HEK293T (cell line): ENCODE measurements at regions not wholly inside any gene's neighbourhood (a gene's known extent, or its start where the extent isn't known, plus 50 kb on each side); places are given as distances from the start of the nearest gene placed in this dataset.

Experiments used
- CTCF ChIA-PET: fragments of 350-600 bp; formaldehyde crosslinking; extraction: SDS; loops from one replicate; lab custom pipeline; 2021; ENCODE audit warnings: antibody characterized with exemption, inconsistent platforms; lab: Yijun Ruan, JAX
- POLR2A ChIA-PET: fragments of 350-600 bp; formaldehyde crosslinking; extraction: SDS; loops from one replicate; lab custom pipeline; 2020; ENCODE audit warnings: antibody characterized with exemption, inconsistent platforms; lab: Yijun Ruan, JAX
- DNase-seq: peaks from one replicate; pipeline ENCODE4 v3.0.0; 2012; ENCODE audit warnings: mixed read lengths; ENCODE audit errors: extremely low spot score
- ARNT ChIP-seq: fragments of 450-650 bp; IDR thresholded peaks from 2 replicates; pipeline ENCODE4 v1.6.1; 2017; ENCODE audit warnings: mild to moderate bottlenecking
- BHLHE40 ChIP-seq: fragments of 450-650 bp; IDR thresholded peaks from 2 replicates; pipeline ENCODE4 v1.6.1; 2016; ENCODE audit warnings: mild to moderate bottlenecking, moderate library complexity, borderline replicate concordance
- CTBP1 ChIP-seq: fragments of 450-650 bp; IDR thresholded peaks from 2 replicates; pipeline ENCODE4 v1.6.1; 2016; ENCODE audit warnings: borderline replicate concordance
- ELF4 ChIP-seq: fragments of 450-650 bp; IDR thresholded peaks from 2 replicates; pipeline ENCODE4 v1.6.1; 2017; ENCODE audit warnings: antibody characterized with exemption
- FOXA1 ChIP-seq: fragments of 450-650 bp; IDR thresholded peaks from 2 replicates; pipeline ENCODE4 v1.6.1; 2016; ENCODE audit warnings: mild to moderate bottlenecking
- FOXK2 ChIP-seq: fragments of 450-650 bp; IDR thresholded peaks from 2 replicates; pipeline ENCODE4 v1.6.1; 2016; ENCODE audit warnings: mild to moderate bottlenecking
- FOXM1 ChIP-seq: fragments of 450-650 bp; IDR thresholded peaks from 2 replicates; pipeline ENCODE4 v1.6.1; 2017; ENCODE audit warnings: mild to moderate bottlenecking, borderline replicate concordance
- HDGF ChIP-seq: fragments of 450-650 bp; IDR thresholded peaks from 2 replicates; pipeline ENCODE4 v1.6.1; 2017; ENCODE audit warnings: antibody characterized with exemption, borderline replicate concordance
- L3MBTL2 ChIP-seq: fragments of 450-650 bp; conservative IDR thresholded peaks from 2 replicates; pipeline ENCODE4 v1.6.1; 2016; ENCODE audit warnings: mild to moderate bottlenecking
- LEF1 ChIP-seq: fragments of 450-650 bp; IDR thresholded peaks from 2 replicates; pipeline ENCODE4 v1.6.1; 2017; ENCODE audit warnings: mild to moderate bottlenecking, borderline replicate concordance
- NFRKB ChIP-seq: fragments of 450-650 bp; IDR thresholded peaks from 2 replicates; pipeline ENCODE4 v1.6.1; 2016; ENCODE audit warnings: mild to moderate bottlenecking, moderate library complexity
- SP1 ChIP-seq: fragments of 450-650 bp; IDR thresholded peaks from 2 replicates; pipeline ENCODE4 v1.6.1; 2017
- SUZ12 ChIP-seq: fragments of 450-650 bp; IDR thresholded peaks from 2 replicates; pipeline ENCODE4 v1.6.1; 2016; ENCODE audit warnings: mild to moderate bottlenecking
- TARDBP ChIP-seq: fragments of 450-650 bp; IDR thresholded peaks from 2 replicates; pipeline ENCODE4 v1.6.1; 2016
- ZNF384 ChIP-seq: fragments of 450-650 bp; IDR thresholded peaks from 2 replicates; pipeline ENCODE4 v1.6.1; 2016
- TF ChIP-seq, protein P1 (sequence below): fragments of 450-650 bp; IDR thresholded peaks from 2 replicates; pipeline ENCODE4 v1.6.1; 2016

- TF ChIP-seq, protein P1, sequence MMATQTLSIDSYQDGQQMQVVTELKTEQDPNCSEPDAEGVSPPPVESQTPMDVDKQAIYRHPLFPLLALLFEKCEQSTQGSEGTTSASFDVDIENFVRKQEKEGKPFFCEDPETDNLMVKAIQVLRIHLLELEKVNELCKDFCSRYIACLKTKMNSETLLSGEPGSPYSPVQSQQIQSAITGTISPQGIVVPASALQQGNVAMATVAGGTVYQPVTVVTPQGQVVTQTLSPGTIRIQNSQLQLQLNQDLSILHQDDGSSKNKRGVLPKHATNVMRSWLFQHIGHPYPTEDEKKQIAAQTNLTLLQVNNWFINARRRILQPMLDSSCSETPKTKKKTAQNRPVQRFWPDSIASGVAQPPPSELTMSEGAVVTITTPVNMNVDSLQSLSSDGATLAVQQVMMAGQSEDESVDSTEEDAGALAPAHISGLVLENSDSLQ: no peak
- no peak for TF ChIP-seq BHLHE40
- TF ChIP-seq ARNT: no peak
- no peak for TF ChIP-seq HDGF
- TF ChIP-seq SP1: no peak
- TF ChIP-seq LEF1: no peak
- TF ChIP-seq FOXM1: no peak
- TF ChIP-seq ZNF384: no peak
- no peak for TF ChIP-seq FOXA1
- TF ChIP-seq CTBP1: no peak
- no peak for TF ChIP-seq L3MBTL2
- CTCF ChIA-PET: no interaction called here
- no peak for DNase-seq
- POLR2A ChIA-PET: no interaction called here
Observed at GRCh38 chr1:165025805-165026204, 330.7 kb downstream of the LMX1A start.

DNA sequence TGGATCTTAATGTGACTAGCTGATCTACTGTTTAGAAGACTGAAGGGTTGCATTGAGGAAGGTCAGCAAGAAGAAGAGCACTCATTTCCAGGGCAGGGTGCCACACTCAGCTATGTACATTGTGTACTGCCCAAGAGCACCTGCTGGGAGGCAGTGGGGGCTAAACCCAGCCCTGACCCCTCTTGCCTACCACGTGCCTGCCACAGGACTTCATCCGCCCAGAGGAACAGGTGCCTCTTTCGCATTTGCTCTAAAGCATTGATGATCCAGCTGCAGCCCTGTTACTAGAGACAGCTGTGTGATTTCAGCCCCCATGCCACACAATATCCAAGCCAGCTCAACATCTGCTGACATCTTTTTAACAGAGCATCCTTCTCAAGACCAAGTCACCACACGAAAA is 341.8 kb downstream of the LMX1A start:
- TF ChIP-seq ARNT (no peak), ELF4 (no peak), FOXA1 (no peak), SUZ12 (no peak), CTBP1 (no peak), LEF1 (no peak), SP1 (no peak), FOXK2 (no peak), FOXM1 (no peak), TARDBP (no peak)
- TF ChIP-seq, protein P1: no peak
- no peak for DNase-seq
- ChIA-PET CTCF (no interaction called here), POLR2A (no interaction called here)

DNA sequence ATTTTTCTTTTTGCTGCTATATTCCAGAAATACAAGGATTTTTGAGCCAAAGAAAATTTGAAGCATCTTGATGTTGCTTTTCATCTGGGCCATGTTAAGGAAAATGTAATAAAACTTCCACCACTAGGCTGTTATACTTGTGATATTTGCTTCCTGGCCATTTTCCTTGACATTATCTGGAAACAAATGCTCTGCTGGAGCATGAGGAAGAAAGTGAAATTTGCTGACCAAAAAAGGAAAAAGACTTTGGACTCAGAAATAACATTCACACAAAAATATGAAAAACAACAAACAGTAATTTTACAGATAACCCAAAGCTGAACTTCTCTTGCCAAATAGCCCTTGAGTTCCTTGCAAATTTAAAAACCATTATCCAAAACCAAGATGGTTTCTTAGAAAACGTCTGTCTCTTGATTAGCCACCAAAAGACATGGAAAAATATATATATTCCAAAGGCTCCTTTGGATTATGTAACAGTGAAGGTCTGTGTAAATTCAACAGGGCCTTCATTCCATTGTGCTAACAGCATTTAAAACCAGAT is 344.5 kb downstream of the LMX1A start:
- CTCF ChIA-PET: interaction anchor here (0.7 kb wide), 1 partner anchor 13 kb away, joined by 3 read pairs; no protein-coding TSS in a partner anchor
- POLR2A ChIA-PET: no interaction called here
- TF ChIP-seq ZNF384 (no peak), ELF4 (no peak), LEF1 (no peak), TARDBP (no peak), FOXA1 (no peak), HDGF (no peak), SUZ12 (no peak), NFRKB (no peak), FOXM1 (no peak), FOXK2 (no peak), CTBP1 (no peak), BHLHE40 (no peak), SP1 (no peak)
- TF ChIP-seq, protein P1: no peak
- no peak for DNase-seq

DNA sequence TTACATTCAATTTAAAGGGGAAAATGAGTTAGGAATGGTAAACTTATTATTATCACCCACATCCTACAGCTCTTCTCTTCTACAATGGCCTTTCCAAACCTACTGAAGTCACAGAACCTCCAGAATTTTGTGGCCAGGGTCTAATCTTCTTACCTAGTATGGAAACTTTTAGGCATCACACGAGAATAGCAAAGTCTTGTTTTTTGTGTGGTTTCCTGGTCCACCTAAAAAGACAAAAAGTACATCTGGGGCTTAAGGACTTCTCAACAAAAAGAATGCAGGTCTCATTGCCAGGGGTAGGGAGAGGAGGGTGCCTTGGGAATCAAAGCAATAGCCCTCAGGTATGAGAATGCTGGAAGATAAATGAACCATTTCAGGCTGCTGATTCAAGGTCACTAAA is 345.3 kb downstream of the LMX1A start:
- DNase-seq: no peak
- ChIA-PET CTCF (no interaction called here), POLR2A (no interaction called here)
- no peak for TF ChIP-seq SUZ12
- TF ChIP-seq TARDBP: no peak
- TF ChIP-seq CTBP1: no peak
- no peak for TF ChIP-seq ZNF384
- TF ChIP-seq ARNT: no peak
- TF ChIP-seq BHLHE40: no peak
- TF ChIP-seq L3MBTL2: no peak
- no peak for TF ChIP-seq LEF1
- TF ChIP-seq, protein P1: no peak
- TF ChIP-seq HDGF: no peak
- TF ChIP-seq NFRKB: no peak
- TF ChIP-seq FOXA1: no peak

- no peak for TF ChIP-seq SP1
- no peak for TF ChIP-seq HDGF
- no peak for TF ChIP-seq SUZ12
- no peak for TF ChIP-seq ELF4
- TF ChIP-seq L3MBTL2: no peak
- no peak for TF ChIP-seq FOXK2
- TF ChIP-seq ZNF384: no peak
- TF ChIP-seq ARNT: no peak
- TF ChIP-seq TARDBP: no peak
- TF ChIP-seq NFRKB: no peak
- ChIA-PET POLR2A (no interaction called here), CTCF (no interaction called here)
- no peak for DNase-seq
Observed at GRCh38 chr1:165010418-165011070, 346.0 kb downstream of the LMX1A start.

- ChIA-PET POLR2A (no interaction called here), CTCF (no interaction called here)
- no peak for DNase-seq
- no peak for TF ChIP-seq CTBP1
- TF ChIP-seq SUZ12: no peak
- no peak for TF ChIP-seq L3MBTL2
- no peak for TF ChIP-seq ELF4
- TF ChIP-seq, protein P1: no peak
- TF ChIP-seq FOXM1: no peak
- no peak for TF ChIP-seq BHLHE40
- TF ChIP-seq NFRKB: no peak
- TF ChIP-seq ZNF384: no peak
- no peak for TF ChIP-seq TARDBP
- no peak for TF ChIP-seq LEF1
- no peak for TF ChIP-seq FOXK2
Observed at GRCh38 chr1:165006831-165007230, 349.7 kb downstream of the LMX1A start.
